ENCODE measurements at regions not wholly inside any gene's neighbourhood (a gene's known extent, or its start where the extent isn't known, plus 50 kb on each side); places are given as distances from the start of the nearest gene placed in this dataset.
"Not testable (repeated sequence)": the region's sequence is repeated elsewhere in the genome, so short reads cannot be mapped to it uniquely, and the experiment has no call there.

GRCh38 chr2:180540761-180541160 is 439.6 kb upstream of the UBE2E3 start:
- H3K36me3 ChIP-seq: no peaks in the 10 kb centered on the region
- 87% methylated on average over 8 of the region's 8 CpGs for WGBS
- H3K4me1 ChIP-seq (replicated peaks): no peaks in the 10 kb centered on the region
- intact Hi-C loops (cut with DNase I): no loop called here
- no peak for DNase-seq (ENCODE audit: low spot score)
- no peak for TF ChIP-seq POLR2AphosphoS5 (IDR thresholded peaks at IDR 0.05)
- no peak for TF ChIP-seq CTCF (IDR thresholded peaks at IDR 0.05)
- TF ChIP-seq POLR2A (IDR thresholded peaks at IDR 0.05): no peak
- H3K4me3 ChIP-seq: no peak overlapping the region
- H3K9me3 ChIP-seq: no peaks in the 10 kb centered on the region
- no peak overlapping the region for H3K27ac ChIP-seq
- no peaks in the 10 kb centered on the region for H3K27me3 ChIP-seq (replicated peaks; ENCODE audit: insufficient read depth)

DNA sequence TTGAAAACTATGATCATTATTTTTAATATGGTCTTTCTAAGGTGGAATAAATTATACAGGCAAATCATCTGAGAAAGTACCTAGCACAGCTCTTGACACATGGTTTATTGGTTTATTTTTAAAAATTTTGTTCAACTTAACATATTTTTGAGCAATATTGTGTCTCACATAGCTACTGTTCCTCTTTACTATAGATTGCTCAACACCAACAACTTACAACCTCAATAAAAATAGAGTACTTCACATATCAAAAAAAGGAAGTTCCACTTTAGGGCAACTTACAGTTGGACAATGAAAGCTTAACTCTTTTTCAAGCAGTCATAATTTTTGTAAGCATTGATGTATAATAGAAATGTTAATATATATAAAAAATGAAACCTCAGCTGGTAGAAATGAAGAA is 440.9 kb upstream of the UBE2E3 start:
- intact Hi-C loops (cut with DNase I): no loop called here
- no peaks in the 10 kb centered on the region for H3K9me3 ChIP-seq
- DNase-seq (ENCODE audit: low spot score): no peak
- H3K36me3 ChIP-seq: no peaks in the 10 kb centered on the region
- no peak overlapping the region for H3K27ac ChIP-seq
- H3K27me3 ChIP-seq (replicated peaks; ENCODE audit: insufficient read depth): no peaks in the 10 kb centered on the region
- no peak for TF ChIP-seq POLR2A (IDR thresholded peaks at IDR 0.05)
- TF ChIP-seq POLR2AphosphoS5 (IDR thresholded peaks at IDR 0.05): no peak
- no peak for TF ChIP-seq CTCF (IDR thresholded peaks at IDR 0.05)
- H3K4me1 ChIP-seq (replicated peaks): no peaks in the 10 kb centered on the region
- H3K4me3 ChIP-seq: no peak overlapping the region

GRCh38 chr2:180535289-180535688 is 445.1 kb upstream of the UBE2E3 start:
- H3K4me1 ChIP-seq (replicated peaks): no peaks in the 10 kb centered on the region
- intact Hi-C loops (cut with DNase I): no loop called here
- TF ChIP-seq POLR2A (IDR thresholded peaks at IDR 0.05) (no peak), POLR2AphosphoS5 (IDR thresholded peaks at IDR 0.05) (no peak), CTCF (IDR thresholded peaks at IDR 0.05) (no peak)
- no peak overlapping the region for H3K27ac ChIP-seq
- no peak for DNase-seq (ENCODE audit: low spot score)
- no peaks in the 10 kb centered on the region for H3K9me3 ChIP-seq
- H3K36me3 ChIP-seq: no peaks in the 10 kb centered on the region
- H3K4me3 ChIP-seq: no peak overlapping the region
- H3K27me3 ChIP-seq (replicated peaks; ENCODE audit: insufficient read depth): no peaks in the 10 kb centered on the region
- 91% methylated on average over 1 of the region's 1 CpG for WGBS

GRCh38 chr2:180531787-180532186 is 448.6 kb upstream of the UBE2E3 start:
- H3K4me1 ChIP-seq (replicated peaks); H3K36me3 ChIP-seq; H3K9me3 ChIP-seq; DNase-seq (ENCODE audit: low spot score); H3K4me3 ChIP-seq; H3K27ac ChIP-seq; intact Hi-C loops (cut with DNase I); H3K27me3 ChIP-seq (replicated peaks; ENCODE audit: insufficient read depth): not testable (repeated sequence)
- 91% methylated on average over 8 of the region's 8 CpGs for WGBS

DNA sequence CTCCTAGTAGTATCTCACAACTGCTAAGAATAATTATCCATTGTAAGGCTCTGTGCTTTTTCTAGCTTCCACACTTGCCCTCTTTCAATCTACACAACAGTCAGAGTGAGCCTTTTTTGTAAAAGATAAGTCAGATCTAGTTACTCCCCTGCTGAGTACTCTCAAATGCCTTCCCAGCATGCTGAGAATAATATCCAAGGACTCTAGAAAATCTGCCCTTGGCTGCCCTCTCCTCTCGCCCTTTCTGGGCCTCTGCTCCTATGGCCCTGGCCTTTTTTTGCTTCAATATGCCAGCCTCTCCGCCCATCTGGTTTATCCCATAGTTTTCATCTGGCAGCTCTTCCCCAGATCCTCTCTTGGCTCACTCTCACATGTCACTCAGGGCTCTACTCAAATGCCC is 455.9 kb upstream of the UBE2E3 start:
- H3K36me3 ChIP-seq: no peaks in the 10 kb centered on the region
- no peak overlapping the region for H3K4me3 ChIP-seq
- H3K27me3 ChIP-seq (replicated peaks; ENCODE audit: insufficient read depth): no peaks in the 10 kb centered on the region
- no peaks in the 10 kb centered on the region for H3K9me3 ChIP-seq
- H3K27ac ChIP-seq: no peak overlapping the region
- 85% methylated on average over 2 of the region's 2 CpGs for WGBS
- no peaks in the 10 kb centered on the region for H3K4me1 ChIP-seq (replicated peaks)
- no peak for DNase-seq (ENCODE audit: low spot score)
- intact Hi-C loops (cut with DNase I): no loop called here
- TF ChIP-seq CTCF (IDR thresholded peaks at IDR 0.05) (no peak), POLR2A (IDR thresholded peaks at IDR 0.05) (no peak), POLR2AphosphoS5 (IDR thresholded peaks at IDR 0.05) (no peak)
